ENCODE measurements at regions not wholly inside any gene's neighbourhood (a gene's known extent, or its start where the extent isn't known, plus 50 kb on each side); places are given as distances from the start of the nearest gene placed in this dataset.

GRCh38 chr15:95494971-95495541, 835.4 kb upstream of the NR2F2 start:
- Histone ChIP-seq H4K91ac (replicated peaks; ENCODE audit: insufficient read length, low read length) (no peak overlapping the region), H3K79me1 (ENCODE audit: low read depth, low read length) (no peaks in the 10 kb centered on the region), H4K20me1 (replicated peaks in 1 of 2; ENCODE audit: control insufficient read depth in 1 of 2, insufficient read depth in 2 of 2, low read length in 2 of 2) (no peaks in the 10 kb centered on the region), H3K23me2 (ENCODE audit: low read depth, low read length) (no peaks in the 10 kb centered on the region), H4K5ac (ENCODE audit: insufficient read length, low read depth, low read length) (no peak overlapping the region), H3K4me3 (ENCODE audit: extremely low read depth in 1 of 4, insufficient read depth in 2 of 4, low read depth in 3 of 4, low read length in 4 of 4) (no peak overlapping the region), H3K14ac (ENCODE audit: insufficient read length) (no peak overlapping the region), H3K18ac (ENCODE audit: extremely low read depth, low read length) (no peak overlapping the region), H4K8ac (ENCODE audit: extremely low read depth, insufficient read depth, low read length) (no peak overlapping the region), H2AFZ (ENCODE audit: low read length) (0 out of 2 replicates have a peak overlapping the region, but pooled peaks have one; percentile 57), H3K4me2 (ENCODE audit: insufficient read depth in 1 of 2, low read depth in 2 of 2, low read length in 2 of 2) (no peak overlapping the region), H3K36me3 (ENCODE audit: control insufficient read depth in 2 of 4, insufficient read depth in 4 of 4, low read length in 3 of 4) (no peaks in the 10 kb centered on the region), H2BK5ac (ENCODE audit: low read depth, low read length) (no peak overlapping the region), H3K4me1 (replicated peaks in 1 of 4; ENCODE audit: control insufficient read depth in 3 of 4, insufficient read depth in 4 of 4, low read length in 3 of 4) (0 out of 7 replicates have a peak, but pooled peaks cover 0 to 2% (median 0%) of the 10 kb centered on the region in 4 experiments), H2BK120ac (replicated peaks; ENCODE audit: low read depth, low read length) (no peak overlapping the region), H3K9ac (replicated peaks in 1 of 4; ENCODE audit: extremely low read depth in 1 of 4, low read depth in 3 of 4, low read length in 3 of 4) (no peak overlapping the region), H3K27me3 (replicated peaks in 1 of 4; ENCODE audit: control insufficient read depth in 3 of 4, extremely low read depth in 1 of 4, insufficient read depth in 3 of 4, low read length in 3 of 4) (no peaks in the 10 kb centered on the region), H2AK5ac (ENCODE audit: low read depth, low read length) (no peak overlapping the region), H3K79me2 (ENCODE audit: control insufficient read depth in 1 of 2, insufficient read depth in 2 of 2, low read length in 2 of 2) (no peaks in the 10 kb centered on the region), H3K56ac (replicated peaks; ENCODE audit: insufficient read length, low read depth, low read length) (no peak overlapping the region), H3K23ac (ENCODE audit: insufficient read length) (no peak overlapping the region), H2BK12ac (ENCODE audit: low read depth, low read length) (no peak overlapping the region), H3K27ac (ENCODE audit: low read depth, low read length) (no peak overlapping the region), H3K9me3 (ENCODE audit: insufficient read depth in 2 of 2, low read depth in 1 of 2, low read length in 1 of 2) (no peaks in the 10 kb centered on the region), H3K4ac (replicated peaks; ENCODE audit: insufficient read length, low read depth, low read length) (no peak overlapping the region), H2BK15ac (ENCODE audit: low read length) (no peak overlapping the region), H2BK20ac (ENCODE audit: low read length) (no peak overlapping the region)
- FAIRE-seq (no peak), DNase-seq (ENCODE audit: low read depth in 1 of 2, low spot score in 2 of 2) (no peak)
- CTCF ChIA-PET (ENCODE audit: partially characterized antibody) = interaction anchor here (0.6 kb wide), 2 partner anchors 263 to 567 kb away, joined by 3 read pairs; no protein-coding TSS in a partner anchor
- 94% methylated on average over 18 of the region's 19 CpGs; no CpG with 5 or more reads in 1 of the 2 experiments for WGBS, 2 experiments (ENCODE audit: extremely low coverage in 1 of 2, insufficient coverage in 1 of 2, insufficient read length in 1 of 2, insufficient replicate concordance in 2 of 2, low coverage in 1 of 2, low lambda C conversion rate in 2 of 2, missing lambda C conversion rate in 1 of 2)
- POLR2A ChIA-PET (ENCODE audit: partially characterized antibody) = no interaction called here
- TF ChIP-seq SP1 (IDR thresholded peaks at IDR 0.05; ENCODE audit: low read depth, low read length) (no peak), CBX8 (IDR thresholded peaks at IDR 0.05; ENCODE audit: borderline replicate concordance, low read depth, low read length) (no peak), EP300 (IDR thresholded peaks at IDR 0.05; ENCODE audit: borderline replicate concordance in 1 of 2, low read depth in 2 of 2, low read length in 2 of 2) (no peak), PHF8 (conservative IDR thresholded peaks at IDR 0.05; ENCODE audit: low read depth, low read length) (no peak), SRF (IDR thresholded peaks at IDR 0.05; ENCODE audit: low read depth, low read length) (no peak), CBX5 (IDR thresholded peaks at IDR 0.05; ENCODE audit: low read depth, low read length) (no peak), SP2 (IDR thresholded peaks at IDR 0.05; ENCODE audit: low read length) (no peak), CEBPB (IDR thresholded peaks at IDR 0.05; ENCODE audit: low read depth, low read length) (no peak), EGR1 (IDR thresholded peaks at IDR 0.05; ENCODE audit: borderline replicate concordance, low read depth, low read length) (no peak), TCF12 (IDR thresholded peaks at IDR 0.05; ENCODE audit: low read depth, low read length) (no peak), SUZ12 (IDR thresholded peaks at IDR 0.05; ENCODE audit: low read length) (no peak)
- TF ChIP-seq, protein P1, sequence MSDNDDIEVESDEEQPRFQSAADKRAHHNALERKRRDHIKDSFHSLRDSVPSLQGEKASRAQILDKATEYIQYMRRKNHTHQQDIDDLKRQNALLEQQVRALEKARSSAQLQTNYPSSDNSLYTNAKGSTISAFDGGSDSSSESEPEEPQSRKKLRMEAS (IDR thresholded peaks at IDR 0.05) = no peak

Measured in H1 (cell line).